ENCODE measurements at regions not wholly inside any gene's neighbourhood (a gene's known extent, or its start where the extent isn't known, plus 50 kb on each side); places are given as distances from the start of the nearest gene placed in this dataset.

- H3K9me3 ChIP-seq = peaks cover 0 to 25% (median 12%) of the 10 kb centered on the region in 8 donors
- TF ChIP-seq POLR2AphosphoS5 (IDR thresholded peaks at IDR 0.05) (no peak), CTCF (IDR thresholded peaks at IDR 0.05 in 8 of 11, conservative IDR thresholded peaks at IDR 0.05 in 3 of 11) (no peak), POLR2A (IDR thresholded peaks at IDR 0.05) (no peak)
- no peaks in the 10 kb centered on the region for H3K36me3 ChIP-seq
- WGBS, 5 donors = 83 to 100% (median 93%) methylated on average over 1 of the region's 1 CpG
- no peak overlapping the region for H3K4me3 ChIP-seq
- H3K4me1 ChIP-seq = no peaks in the 10 kb centered on the region
- H3K27me3 ChIP-seq (replicated peaks in 1 of 7) = peaks cover 0 to 4% (median 0%) of the 10 kb centered on the region in 7 donors
- intact Hi-C loops (cut with DNase I; ENCODE audit: low total_unique reads) = no loop called here
- no peak overlapping the region for H3K27ac ChIP-seq
- no peak for DNase-seq
Observed at GRCh38 chr12:118751355-118751754, 230.0 kb upstream of the SRRM4 start.

- Histone ChIP-seq H3K27ac (no peak overlapping the region), H3K9me3 (no peaks in the 10 kb centered on the region), H3K4me1 (no peaks in the 10 kb centered on the region), H3K4me3 (no peak overlapping the region), H3K36me3 (no peaks in the 10 kb centered on the region), H3K27me3 (replicated peaks in 1 of 7) (peaks cover 0 to 6% (median 0%) of the 10 kb centered on the region in 7 donors)
- no peak for DNase-seq
- WGBS, 5 donors = 71 to 97% (median 88%) methylated on average over 1 of the region's 1 CpG
- intact Hi-C loops (cut with DNase I; ENCODE audit: low total_unique reads) = no loop called here
- no peak for TF ChIP-seq POLR2AphosphoS5 (IDR thresholded peaks at IDR 0.05)
- no peak for TF ChIP-seq CTCF (IDR thresholded peaks at IDR 0.05 in 8 of 11, conservative IDR thresholded peaks at IDR 0.05 in 3 of 11)
- TF ChIP-seq POLR2A (IDR thresholded peaks at IDR 0.05) = no peak
Observed at GRCh38 chr12:118760623-118761022, 220.7 kb upstream of the SRRM4 start.

DNA sequence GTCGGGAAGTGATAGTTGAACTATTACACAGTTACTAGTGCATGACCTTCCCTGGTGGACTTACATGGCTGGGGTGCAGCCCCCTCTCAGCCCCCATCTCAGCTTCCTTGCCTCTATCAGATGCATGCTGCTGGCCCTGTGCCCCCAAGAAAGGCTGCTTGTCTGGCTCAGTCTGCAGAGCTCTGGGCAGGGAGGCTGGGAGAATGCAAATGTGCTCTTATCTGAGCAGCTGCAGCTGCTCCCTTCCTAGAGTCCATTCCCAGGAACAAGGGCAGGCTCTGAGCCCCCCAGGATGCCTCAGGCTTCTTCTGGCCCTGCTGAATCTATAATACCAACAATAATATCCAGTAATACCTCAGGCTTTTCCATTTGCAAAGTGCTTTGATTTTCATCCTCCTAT, 218.1 kb upstream of the SRRM4 start:
- Histone ChIP-seq H3K27me3 (replicated peaks in 1 of 7) (peaks cover 0 to 6% (median 0%) of the 10 kb centered on the region in 7 donors), H3K9me3 (no peaks in the 10 kb centered on the region), H3K4me1 (no peaks in the 10 kb centered on the region), H3K4me3 (no peak overlapping the region), H3K36me3 (no peaks in the 10 kb centered on the region), H3K27ac (no peak overlapping the region)
- DNase-seq = no peak
- no peak for TF ChIP-seq POLR2AphosphoS5 (IDR thresholded peaks at IDR 0.05)
- WGBS, 5 donors = 72 to 90% (median 85%) methylated on average over 1 of the region's 1 CpG
- intact Hi-C loops (cut with DNase I; ENCODE audit: low total_unique reads) = no loop called here

DNA sequence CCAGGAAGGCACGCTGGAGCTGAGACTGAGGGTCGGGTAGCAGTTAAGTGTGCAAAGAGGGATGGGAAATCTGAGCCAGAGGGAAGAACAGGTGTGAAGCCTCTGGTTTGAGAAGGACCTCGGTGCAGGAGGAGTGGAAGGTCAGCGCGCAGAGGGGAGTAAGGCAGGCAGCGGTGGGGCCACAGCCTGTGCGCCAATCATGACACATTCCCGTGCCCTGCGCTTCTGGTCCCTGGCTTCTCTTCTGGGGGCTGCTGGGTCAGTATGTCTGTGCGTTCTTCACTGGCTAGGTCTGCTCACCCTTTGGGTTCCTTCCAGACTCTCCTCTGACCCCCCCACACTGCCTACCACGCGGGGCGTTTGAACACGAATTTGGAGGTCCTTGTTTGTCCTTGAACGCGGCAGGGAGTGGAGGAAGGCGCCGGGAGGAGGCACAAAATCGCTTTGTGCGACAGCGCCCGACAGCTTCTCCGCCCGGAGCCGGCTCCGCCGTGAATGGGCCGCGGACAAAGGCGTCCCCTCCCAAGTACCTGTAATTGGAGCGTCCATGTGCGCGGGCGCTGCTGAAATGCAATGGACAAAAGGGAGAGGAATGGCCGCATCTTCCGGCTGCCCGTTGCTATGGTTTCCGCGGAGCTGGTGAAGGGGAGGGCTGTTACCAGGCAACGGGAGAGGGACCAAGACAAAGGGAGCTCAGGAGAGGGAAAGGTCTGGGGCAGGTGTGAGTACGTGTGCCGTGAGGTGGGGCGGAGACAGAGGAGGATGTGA, 207.2 kb upstream of the SRRM4 start:
- WGBS, 5 donors = 10 to 16% (median 12%) methylated on average over 41 to 43 of the region's 43 CpGs
- Histone ChIP-seq H3K9me3 (peaks cover 0 to 10% (median 0%) of the 10 kb centered on the region in 8 donors), H3K27me3 (replicated peaks in 1 of 7) (peaks cover 0 to 48% (median 6%) of the 10 kb centered on the region in 7 donors), H3K27ac (no peak overlapping the region), H3K36me3 (no peaks in the 10 kb centered on the region), H3K4me1 (no peaks in the 10 kb centered on the region), H3K4me3 (no peak overlapping the region)
- TF ChIP-seq POLR2AphosphoS5 (IDR thresholded peaks at IDR 0.05) = no peak
- TF ChIP-seq POLR2A (IDR thresholded peaks at IDR 0.05) = no peak
- TF ChIP-seq CTCF (IDR thresholded peaks at IDR 0.05 in 8 of 11, conservative IDR thresholded peaks at IDR 0.05 in 3 of 11) = no peak
- no peak for DNase-seq
- intact Hi-C loops (cut with DNase I; ENCODE audit: low total_unique reads) = no loop called here

All from spleen (tissue), 11 donors.